Hematopoietic multipotent progenitor cell (in vitro differentiated cells): ENCODE measurements at regions not wholly inside any gene's neighbourhood (a gene's known extent, or its start where the extent isn't known, plus 50 kb on each side); places are given as distances from the start of the nearest gene placed in this dataset.

ENCODE experiments used
- DNase-seq, 3 donors: peaks; one replicate each; pipeline ENCODE4 v3.0.0-alpha.2; 2011 to 2015; ENCODE audit warnings: low read depth in 2 of 3, low spot score in 2 of 3

DNA sequence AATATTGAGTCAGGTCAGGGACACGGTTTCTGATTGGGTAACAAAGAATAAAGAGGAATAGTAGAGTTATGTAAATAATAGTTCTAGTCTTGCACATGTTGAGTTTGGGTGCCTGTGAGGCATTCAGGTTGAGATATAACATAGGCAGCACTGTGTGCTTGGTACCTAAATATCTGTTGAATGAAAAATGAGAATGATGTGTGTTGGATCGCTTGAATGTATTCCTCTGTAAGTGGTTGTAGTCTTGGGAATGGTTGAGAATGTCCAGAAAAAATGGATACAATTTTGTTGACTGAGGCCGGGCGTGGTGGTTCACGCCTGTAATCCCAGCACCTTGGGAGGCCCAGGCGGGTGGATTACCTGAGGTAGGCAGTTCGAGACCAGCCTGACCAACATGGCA lies 116.3 kb upstream of the HNRNPU start:
- DNase-seq = no peak

DNA sequence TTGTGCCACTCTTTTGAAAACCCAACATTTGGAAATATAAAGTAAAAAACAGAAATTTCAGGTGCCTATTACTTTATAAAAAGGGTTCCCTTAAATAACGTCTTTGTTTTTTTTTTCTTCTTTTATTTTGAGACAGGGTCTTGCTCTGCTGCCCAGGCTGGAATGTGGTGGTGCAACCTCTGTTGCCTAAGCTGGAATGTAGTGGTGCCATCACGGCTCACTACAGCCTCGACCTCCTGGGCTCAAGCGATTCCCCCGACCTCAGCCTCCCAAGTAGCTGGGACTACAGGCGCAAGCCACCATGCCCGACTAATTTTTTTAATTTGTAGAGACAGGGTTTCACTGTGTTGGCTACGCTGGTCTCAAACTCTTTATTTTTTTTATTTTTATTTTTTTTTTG lies 110.2 kb upstream of the HNRNPU start:
- no peak for DNase-seq

DNA sequence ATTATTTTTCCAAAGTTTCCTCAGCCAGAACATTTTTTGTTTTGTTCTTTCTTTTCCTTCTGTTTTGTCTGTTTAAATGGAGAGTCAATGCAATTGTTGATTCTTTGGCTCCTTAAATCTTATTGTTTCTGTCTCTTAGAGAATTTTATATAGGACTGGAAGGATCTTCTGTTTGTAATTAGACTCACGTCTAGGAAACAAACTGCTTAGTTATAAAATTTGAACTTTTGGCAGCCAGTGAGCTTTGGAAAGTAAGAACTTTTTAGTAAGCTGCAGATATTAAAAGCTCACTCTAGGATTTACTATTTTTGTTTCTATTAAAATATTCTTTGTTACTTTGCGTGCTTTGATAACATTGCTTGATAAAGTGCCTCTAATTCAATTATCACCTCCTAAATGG lies 109.8 kb upstream of the HNRNPU start:
- DNase-seq = no peak

DNA sequence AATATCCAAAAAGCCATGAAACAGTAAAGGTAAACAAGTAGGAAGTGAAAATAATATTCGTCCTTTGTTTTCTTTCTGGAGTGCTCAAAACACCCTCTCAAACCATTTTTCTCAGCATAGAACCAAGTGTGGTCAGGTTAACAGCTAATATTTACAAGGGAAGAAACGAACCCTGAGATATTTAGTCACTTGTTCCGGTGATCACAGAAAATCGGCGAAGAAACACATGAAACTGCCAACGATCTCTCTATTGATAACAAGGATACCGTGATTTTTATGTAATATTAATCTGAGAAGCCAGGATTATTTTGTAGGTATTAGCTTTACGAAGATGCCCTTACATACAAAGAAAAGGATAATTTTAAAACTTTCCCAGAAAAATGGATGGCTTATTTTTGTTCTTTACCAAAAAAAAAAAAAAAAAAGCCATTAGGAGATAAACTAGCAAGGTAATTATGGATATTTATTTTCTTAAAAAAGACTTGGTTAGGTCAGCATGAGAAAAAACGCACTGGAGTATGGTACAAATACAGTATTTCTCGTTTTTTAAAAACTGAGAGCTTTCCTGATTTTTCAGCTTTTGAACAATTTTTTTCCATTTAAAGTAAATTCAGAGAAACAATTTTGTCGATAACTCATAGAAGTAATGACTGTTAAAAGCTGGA lies 107.3 kb upstream of the HNRNPU start:
- DNase-seq = no peak

DNA sequence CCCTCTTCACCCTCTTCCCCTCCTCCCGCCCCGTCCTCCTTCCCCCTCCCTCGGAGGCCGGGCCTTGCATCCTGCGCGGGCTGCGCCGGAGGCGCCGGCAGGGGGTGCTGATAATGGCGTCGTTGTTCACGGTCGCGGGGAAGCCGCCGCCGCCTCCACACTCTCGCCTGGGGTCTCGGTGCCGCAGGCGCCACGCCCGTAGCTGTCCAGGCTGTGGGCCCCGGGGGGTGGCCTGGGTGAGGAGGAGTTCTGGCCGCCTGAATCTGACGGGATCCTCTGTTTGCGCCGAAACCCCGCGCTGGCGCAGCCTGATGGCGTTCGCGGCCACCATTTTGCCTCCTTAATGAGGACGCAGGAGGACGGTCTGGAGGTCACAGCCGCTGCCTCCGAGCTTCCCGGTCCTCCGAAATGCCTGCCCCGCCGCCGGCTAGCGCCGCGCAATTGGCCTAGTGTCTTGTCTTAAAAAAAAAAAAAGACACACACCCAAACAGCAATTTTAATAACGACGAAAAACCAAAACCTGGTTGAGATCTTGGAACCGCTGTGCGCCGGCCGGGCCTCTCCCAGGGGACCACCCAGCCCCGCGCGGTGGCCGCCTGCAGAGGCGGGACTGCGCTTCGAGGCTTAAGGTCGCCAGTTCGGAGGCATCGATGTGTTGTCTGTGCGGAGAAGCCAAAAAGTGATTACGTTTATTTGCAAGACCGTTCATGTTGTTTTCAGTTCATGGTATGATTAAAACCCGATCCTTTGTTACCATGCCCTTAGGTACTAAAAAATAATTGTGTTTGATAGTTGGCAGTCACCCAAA lies 106.6 kb upstream of the HNRNPU start:
- DNase-seq = peak; percentile 90 to 98 (median 96)

DNA sequence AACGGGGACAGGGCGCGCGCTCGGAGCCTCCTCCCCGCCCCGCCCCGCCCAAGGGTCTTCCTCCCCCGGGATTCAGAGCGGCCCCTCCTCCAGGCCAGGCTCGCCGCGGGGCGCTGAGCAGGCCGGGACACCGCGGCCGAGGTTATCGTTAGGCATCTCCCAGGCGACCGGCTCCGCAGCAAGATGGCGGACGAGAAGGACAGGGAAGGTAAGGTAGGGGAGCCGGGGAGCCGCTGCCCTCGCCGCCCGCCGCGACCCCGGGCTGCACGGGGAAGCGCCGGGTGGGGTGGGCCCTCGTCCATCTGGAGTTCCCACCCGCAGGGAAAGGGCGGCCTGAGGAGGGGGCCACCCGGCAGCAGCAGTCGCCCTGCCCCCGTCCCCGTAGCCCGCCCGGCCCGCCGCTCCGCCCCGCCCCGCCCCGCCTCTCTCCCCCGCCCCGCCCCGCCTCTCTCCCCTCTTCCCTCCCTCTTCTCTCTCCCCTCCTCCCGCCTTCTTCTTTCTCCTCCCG lies 105.9 kb upstream of the HNRNPU start:
- DNase-seq = peak; percentile 76 to 87 (median 82)

DNA sequence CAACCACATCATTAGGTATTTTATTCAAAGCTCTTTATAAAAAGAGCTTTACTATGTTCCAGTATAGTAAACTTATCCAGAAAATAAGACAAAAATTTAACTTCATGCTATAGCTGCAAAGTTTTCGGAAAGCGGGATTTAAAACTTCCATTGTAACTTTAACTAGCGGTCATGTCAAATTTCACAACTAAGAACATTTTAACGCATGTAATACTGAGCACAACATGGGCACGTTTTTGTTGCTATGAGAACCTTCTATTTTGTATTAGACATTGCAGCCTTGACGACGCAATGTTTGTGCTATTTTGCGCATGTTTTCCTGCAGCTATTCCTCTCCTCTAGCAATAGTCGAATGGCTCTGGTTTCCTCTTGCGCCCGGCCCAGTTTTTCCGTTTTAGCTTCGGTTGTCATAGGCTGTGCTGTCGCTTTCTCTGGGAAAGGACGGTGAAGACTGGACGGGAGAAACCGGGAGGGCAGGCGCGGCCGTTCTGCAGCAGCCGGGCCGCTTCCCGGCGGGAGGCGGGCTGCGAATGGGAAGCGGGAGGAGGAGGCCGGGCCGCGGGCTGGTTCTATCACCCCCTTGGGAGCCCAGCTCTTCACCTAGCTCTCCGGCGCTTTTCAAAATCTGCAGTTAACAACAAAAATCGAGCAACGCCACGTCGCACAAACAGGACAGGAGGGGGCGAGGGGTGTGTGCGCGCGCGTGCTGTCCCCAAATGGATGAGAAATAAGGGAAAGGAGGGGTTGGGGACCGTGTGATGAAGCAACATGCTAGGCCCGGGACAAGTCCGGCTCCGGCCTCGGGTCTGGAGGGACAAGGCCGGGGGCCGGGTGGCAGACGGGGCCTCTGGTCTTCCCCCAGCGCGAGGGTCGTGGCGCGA lies 105.3 kb upstream of the HNRNPU start:
- DNase-seq = peak; percentile 67 to 93 (median 84)

DNA sequence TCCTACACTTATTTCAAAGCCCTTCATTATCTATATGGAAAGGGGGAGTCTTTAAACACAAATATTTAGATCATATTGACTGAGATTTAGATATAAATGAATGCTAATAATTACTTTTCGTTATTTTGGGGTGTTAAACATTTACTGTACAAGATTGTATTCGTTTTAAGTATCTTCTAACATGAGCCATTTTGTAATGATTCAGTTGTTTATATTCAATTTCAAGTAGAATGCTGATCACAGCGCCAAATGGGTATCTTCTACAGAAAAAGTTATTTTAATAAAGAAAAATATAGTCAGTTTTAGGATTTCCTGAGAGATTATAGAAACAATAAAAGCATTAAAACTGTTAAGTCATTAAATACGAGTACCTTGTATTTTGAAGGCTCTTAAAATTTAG lies 104.5 kb upstream of the HNRNPU start:
- DNase-seq = no peak

DNA sequence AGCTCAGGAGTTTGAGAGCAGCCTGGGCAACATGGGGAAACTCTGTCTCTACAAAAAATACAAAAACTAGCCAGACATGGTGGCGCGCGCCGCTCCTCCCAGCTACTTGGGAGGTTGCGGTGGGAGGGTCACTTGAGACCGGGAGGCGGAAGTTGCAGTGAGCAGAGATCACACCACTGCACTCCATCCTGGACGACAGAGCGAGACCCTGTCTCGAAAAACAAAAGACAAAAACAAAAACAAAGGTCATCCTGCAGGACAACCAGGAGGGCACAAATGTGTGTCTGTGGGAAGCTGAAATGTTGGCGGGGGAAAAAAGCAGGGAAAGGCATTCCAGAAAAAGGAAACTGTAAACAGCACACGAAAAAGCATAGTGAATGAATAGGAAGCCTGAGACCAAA lies 104.1 kb upstream of the HNRNPU start:
- no peak for DNase-seq

DNA sequence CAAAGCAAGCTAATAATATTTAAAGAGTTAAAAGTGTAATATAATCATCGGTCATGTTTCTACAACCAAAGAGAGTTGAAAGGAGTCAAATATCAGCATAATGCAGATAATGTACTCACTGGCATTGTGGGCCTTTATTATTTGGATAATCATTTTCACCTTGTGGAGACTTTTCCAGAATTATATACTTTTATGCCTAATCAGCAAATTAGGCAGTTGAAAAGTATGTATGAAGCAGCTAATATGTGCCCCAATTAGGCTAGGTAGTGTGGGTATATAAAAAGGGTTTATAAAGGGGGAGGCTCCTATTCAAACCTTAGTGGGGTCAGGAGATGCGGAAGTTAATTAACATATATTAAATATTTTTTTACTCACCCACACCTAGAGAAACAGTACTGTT lies 102.8 kb upstream of the HNRNPU start:
- no peak for DNase-seq

DNA sequence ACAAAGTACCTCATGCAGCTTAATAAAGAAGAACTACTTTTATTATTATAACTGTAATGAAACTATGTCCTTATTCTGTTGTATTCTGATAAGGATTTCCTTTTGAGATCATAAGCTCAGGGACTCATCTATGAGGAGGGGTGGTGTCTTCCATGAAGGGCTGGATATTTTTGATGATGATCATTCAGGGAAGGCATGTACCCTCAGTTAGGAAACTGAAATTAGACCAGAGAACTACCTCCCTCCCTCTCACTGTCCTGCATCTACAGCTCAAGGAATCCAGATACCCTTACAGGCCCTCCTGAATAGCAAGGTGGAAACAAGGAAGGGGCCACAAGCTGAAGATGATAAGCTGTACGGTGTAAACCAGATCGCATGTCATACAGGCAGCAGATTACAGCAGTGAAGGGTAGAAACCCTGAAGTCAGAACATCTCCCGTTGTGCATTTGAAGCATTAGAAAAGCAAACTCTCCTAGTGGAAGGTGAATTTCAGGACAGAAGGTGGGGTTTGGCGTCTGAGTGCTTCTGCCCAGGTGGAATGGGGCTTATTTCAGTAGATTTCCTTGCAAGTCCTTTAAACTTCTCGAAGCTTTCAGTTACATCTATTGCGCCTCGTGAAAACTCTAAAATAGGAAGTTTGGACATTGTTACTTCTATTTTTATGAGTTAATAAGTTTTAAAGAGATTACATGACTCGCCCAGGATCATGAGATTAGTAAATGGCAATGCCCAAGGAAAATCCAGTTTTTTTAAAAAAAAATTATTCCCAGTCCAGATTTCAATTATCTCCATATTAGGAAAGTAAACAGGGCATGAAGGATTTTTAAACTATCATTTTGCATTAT lies 101.1 kb upstream of the HNRNPU start:
- no peak for DNase-seq

DNA sequence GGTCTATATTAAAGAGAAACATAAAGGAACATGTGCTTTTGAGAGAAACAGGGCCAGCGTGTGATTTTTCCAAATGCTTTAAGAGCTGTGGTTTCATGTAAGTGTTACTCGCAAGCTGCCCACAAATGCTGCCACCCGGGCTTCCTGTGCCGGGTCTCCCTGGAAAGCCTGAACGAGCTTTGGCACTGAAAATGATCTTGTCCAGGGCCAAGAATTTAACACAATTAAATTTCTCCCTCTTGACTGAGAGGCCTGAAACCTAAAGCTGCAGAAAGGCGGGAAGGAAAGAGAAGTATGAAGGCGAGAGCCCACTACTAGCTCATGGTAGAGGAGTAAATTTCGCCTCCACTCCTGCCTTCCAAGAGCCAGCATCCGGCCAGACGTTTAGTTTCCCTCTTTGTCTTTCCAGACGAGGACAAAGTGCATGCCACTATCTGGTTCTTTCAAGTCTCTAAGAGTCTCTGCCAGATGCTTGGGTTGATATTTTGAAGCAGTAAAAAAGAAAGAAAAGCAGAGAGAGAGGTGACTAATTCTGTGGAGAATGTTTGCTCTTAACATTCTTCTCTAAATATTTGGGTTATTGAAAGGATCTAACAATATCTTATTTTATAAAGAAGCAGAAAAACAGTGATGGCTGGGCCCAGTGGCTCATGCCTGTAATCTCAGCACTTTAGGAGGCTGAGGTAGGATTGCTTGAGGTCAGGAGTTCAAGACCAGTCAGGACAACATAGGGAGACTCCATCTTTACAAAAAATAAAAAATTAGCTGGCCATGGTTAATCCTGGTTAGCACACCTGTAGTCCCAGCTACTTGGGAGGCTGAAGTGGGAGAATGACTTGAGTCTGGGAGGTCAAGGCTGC lies 100.0 kb upstream of the HNRNPU start:
- peak in 1 of 3 donors; percentile 33 for DNase-seq

DNA sequence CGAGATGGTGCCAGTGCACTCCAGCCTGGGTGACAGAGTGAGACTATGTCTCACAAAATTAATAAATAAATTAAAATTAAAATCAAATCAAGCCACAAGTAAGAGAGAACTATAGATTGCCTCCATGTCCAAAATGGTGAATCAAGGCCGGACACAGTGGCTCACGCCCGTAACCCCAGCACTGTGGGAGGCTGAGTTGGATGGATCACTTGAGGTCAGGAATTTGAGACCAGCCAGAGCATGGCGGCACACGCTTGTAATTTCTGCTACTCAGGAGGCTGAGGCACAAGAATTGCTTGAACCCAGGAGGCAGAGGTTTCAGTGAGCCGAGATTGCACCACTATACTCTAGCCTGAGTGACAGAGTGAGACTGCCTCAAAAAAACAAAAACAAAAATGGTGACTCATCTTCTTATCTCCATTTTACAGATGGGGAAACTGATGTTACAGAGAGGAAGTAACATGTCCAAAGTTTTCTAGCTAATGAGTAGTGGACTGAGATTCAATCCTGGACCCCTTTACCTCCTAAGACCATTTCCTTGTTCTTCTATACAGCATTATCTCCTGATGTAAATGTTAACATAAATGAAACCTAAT lies 99.0 kb upstream of the HNRNPU start:
- DNase-seq = peak in 1 of 3 donors; percentile 21

DNA sequence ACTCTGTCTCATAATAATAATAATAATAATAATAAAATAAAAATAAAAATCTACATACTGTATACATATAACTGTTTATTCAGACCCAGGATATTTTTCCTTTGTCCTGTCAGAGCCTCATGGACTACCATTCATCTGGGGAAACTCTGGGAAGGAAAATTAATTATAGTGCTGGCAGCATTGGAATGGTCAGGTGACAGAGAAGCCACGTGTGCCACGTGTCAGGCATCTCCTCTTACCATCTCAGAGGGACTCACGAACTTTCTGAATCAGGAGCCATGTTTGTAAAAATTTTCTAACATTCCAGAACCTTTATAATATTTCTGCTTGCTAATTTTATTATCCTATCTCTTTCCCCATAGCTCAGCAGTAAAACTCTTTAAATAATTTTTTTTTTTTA lies 97.8 kb upstream of the HNRNPU start:
- no peak for DNase-seq

DNA sequence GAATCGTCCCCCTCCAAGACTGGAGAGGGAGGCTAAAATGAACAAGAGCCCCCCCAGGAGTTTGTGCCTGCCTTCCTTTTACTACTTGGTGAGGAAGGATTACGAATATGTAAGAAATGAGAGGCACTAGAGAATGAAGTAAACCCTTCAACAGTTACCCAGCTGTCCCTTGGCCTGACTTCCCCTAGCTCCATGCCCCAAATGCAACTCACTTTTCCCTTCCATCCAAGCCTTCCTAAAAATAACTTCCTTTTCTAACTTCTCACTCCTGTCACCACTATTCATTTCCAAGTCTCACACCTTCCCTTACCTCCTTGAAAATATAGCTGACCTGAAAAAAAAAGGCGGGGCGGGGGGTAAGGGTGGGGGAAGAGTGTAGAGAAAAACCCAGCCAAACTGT lies 96.6 kb upstream of the HNRNPU start:
- DNase-seq = no peak

DNA sequence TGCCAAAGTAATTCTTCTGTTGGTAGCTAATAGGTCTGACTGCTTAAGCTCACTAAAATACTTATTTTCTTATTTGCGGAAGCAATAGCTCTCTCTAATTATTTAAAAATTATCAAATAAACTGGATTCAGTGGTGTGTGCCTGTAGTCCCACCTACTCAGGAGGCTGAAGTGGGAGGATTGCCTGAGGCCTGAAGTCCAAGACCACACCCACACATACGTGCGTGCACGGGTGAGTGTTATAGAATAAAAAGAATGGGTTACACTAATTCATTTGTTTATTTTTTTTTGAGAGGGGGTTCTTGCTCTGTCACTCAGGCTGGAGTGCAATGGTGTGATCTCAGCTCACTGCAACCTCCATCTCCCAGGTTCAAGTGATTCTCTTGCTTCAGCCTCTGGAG lies 94.2 kb upstream of the HNRNPU start:
- DNase-seq = no peak

DNA sequence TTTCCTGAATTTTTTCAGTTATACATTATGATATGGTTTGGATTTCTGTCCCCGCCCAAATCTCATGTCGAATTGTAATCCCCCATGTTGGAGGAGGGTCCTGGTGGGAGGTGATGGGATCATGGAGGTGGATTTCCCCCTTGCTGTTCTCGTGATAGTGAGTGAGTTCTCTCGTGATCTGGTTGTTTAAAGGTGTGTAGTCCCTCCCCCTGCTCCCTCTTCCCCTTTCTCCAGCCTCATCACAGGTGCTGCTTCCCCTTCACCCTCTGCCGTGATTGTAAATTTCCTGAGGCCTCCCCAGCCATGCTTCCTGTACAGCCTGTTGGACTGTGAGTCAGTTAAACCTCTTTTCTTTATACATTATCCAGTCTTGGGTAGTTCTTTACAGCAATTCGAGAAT lies 93.2 kb upstream of the HNRNPU start:
- peak in 2 of 3 donors; percentile 35 to 36 for DNase-seq

DNA sequence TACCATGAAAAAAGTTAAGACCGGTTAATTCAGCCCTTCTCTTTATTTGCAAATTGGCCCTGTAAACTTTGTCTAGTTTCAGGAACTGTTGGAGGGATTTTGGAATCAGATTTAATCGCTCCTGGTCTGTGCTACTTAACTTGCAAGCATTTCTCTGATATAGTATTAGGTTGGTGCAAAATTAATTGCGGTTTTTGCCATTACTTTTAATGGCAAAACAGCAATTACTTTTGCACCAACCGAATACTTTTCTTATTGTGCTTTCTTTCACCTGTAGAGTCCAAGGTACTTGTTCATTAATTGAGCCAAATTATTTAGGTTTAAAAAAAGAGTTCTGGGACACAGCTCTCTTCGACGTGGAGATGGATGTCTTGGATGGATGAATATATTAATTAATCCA lies 92.8 kb upstream of the HNRNPU start:
- no peak for DNase-seq

DNA sequence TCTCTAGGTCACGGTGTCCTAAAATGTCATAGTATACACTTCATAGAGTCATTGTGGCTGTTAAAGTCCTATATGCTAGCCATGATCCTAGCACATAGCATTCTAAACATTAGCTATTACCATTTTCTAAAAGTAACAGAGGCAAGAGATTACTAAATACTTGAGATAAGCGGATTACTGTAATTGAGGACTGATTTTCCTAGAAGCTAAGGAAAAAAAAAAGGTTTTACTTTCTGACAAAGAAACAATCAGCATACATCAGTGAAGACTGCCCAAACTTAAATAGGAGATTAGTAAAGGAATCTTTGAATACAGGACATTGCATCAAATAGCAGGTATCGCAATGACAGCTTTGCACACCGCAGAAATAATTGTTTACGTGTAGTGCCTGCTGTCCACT lies 91.3 kb upstream of the HNRNPU start:
- no peak for DNase-seq
